ENCODE measurements at regions not wholly inside any gene's neighbourhood (a gene's known extent, or its start where the extent isn't known, plus 50 kb on each side); places are given as distances from the start of the nearest gene placed in this dataset.

- DNase-seq: no peak
Measured at GRCh38 chr10:117720931-117721835, 178.6 kb downstream of the EMX2 start.

GRCh38 chr10:117721873-117722272 lies 179.3 kb downstream of the EMX2 start:
- DNase-seq: no peak

- no peak for DNase-seq
Measured at GRCh38 chr10:117723343-117723742, 180.8 kb downstream of the EMX2 start.

GRCh38 chr10:117725993-117726392 lies 183.4 kb downstream of the EMX2 start:
- no peak for DNase-seq

- DNase-seq: no peak
Measured at GRCh38 chr10:117726596-117727295, 184.2 kb downstream of the EMX2 start.

- DNase-seq: no peak
Measured at GRCh38 chr10:117727421-117727820, 184.9 kb downstream of the EMX2 start.

GRCh38 chr10:117728087-117728486 lies 185.5 kb downstream of the EMX2 start:
- no peak for DNase-seq

GRCh38 chr10:117729156-117729555 lies 186.6 kb downstream of the EMX2 start:
- DNase-seq: no peak

- DNase-seq: no peak
Measured at GRCh38 chr10:117731121-117731791, 188.7 kb downstream of the EMX2 start.

GRCh38 chr10:117734731-117735405 lies 192.3 kb downstream of the EMX2 start:
- DNase-seq: no peak

- peak; percentile 74 for DNase-seq
Measured at GRCh38 chr10:117736655-117737054, 194.1 kb downstream of the EMX2 start.

GRCh38 chr10:117740088-117740487 lies 197.5 kb downstream of the EMX2 start:
- no peak for DNase-seq

GRCh38 chr10:117740691-117741222 lies 198.2 kb downstream of the EMX2 start:
- DNase-seq: no peak

GRCh38 chr10:117741524-117741923 lies 199.0 kb downstream of the EMX2 start:
- DNase-seq: no peak

- no peak for DNase-seq
Measured at GRCh38 chr10:117743509-117743908, 201.0 kb downstream of the EMX2 start.

GRCh38 chr10:117745301-117745700 lies 202.8 kb downstream of the EMX2 start:
- DNase-seq: no peak

- DNase-seq: no peak
Measured at GRCh38 chr10:117746541-117747448, 204.2 kb downstream of the EMX2 start.

GRCh38 chr10:117747636-117748035 lies 205.1 kb downstream of the EMX2 start:
- DNase-seq: no peak

GRCh38 chr10:117748058-117748457 lies 205.5 kb downstream of the EMX2 start:
- no peak for DNase-seq

GRCh38 chr10:117750616-117751015 lies 208.1 kb downstream of the EMX2 start:
- no peak for DNase-seq

GRCh38 chr10:117751259-117751658 lies 208.7 kb downstream of the EMX2 start:
- DNase-seq: no peak

GRCh38 chr10:117752103-117752502 lies 209.6 kb downstream of the EMX2 start:
- DNase-seq: no peak

Data from T1000 (cell line).